HepG2 (cell line): ENCODE measurements at regions not wholly inside any gene's neighbourhood (a gene's known extent, or its start where the extent isn't known, plus 50 kb on each side); places are given as distances from the start of the nearest gene placed in this dataset.

Experiments used
- CTCF ChIP-seq: sonication (generic); formaldehyde crosslinking; IDR thresholded peaks from 2 replicates; pipeline ENCODE4 v1.5.0; 2020; ENCODE audit warnings: mild to moderate bottlenecking, missing genetic modification reagents, moderate library complexity
- FOXM1 ChIP-seq: sonication (generic); formaldehyde crosslinking; IDR thresholded peaks from 2 replicates; pipeline ENCODE4 v1.5.0; 2020; ENCODE audit warnings: missing genetic modification reagents
- POLR2A ChIP-seq, 2 experiments: IDR thresholded peaks; 2 replicates each; pipeline ENCODE4 v1.6.1; 2011; ENCODE audit warnings: low read depth in 2 of 2, low read length in 2 of 2, mild to moderate bottlenecking in 1 of 2, moderate library complexity in 1 of 2; ENCODE audit not compliant: insufficient read depth in 1 of 2
- POLR2AphosphoS5 ChIP-seq: IDR thresholded peaks from 2 replicates; pipeline ENCODE4 v1.6.1; 2012; ENCODE audit warnings: low read depth, low read length

GRCh38 chr9:129242191-129242941 lies 64.3 kb upstream of the IER5L start:
- TF ChIP-seq POLR2A (IDR thresholded peaks at IDR 0.05; ENCODE audit: insufficient read depth in 1 of 2, low read depth in 2 of 2, low read length in 2 of 2), result no peak
- no peak for TF ChIP-seq POLR2AphosphoS5
- no peak for TF ChIP-seq FOXM1 (CRISPR knock-in tag)
- TF ChIP-seq CTCF (CRISPR knock-in tag), result no peak
